ENCODE measurements at regions not wholly inside any gene's neighbourhood (a gene's known extent, or its start where the extent isn't known, plus 50 kb on each side); places are given as distances from the start of the nearest gene placed in this dataset.
A peak's percentile ranks its signal among the peaks of the same experiment; 100 is the strongest.

- DNase-seq (no peak), FAIRE-seq (no peak), ATAC-seq (no peak)
- Histone ChIP-seq H3K36me3 (no peaks in the 10 kb centered on the region), H3K4me3 (no peak overlapping the region), H3K4me1 (no peaks in the 10 kb centered on the region), H3K27me3 (peaks cover 0 to 8% (median 1%) of the 10 kb centered on the region in 4 donors), H3K9me3 (no peaks in the 10 kb centered on the region), H3K27ac (no peak overlapping the region)
- 63 to 73% methylated on average over 3 of the region's 3 CpGs for WGBS, 2 donors
- no peak for TF ChIP-seq CTCF (IDR thresholded peaks at IDR 0.05)
- intact Hi-C loops (cut with DNase I), result no loop called here
Measured at GRCh38 chrX:97682991-97683840, 799.5 kb downstream of the RPA4 start.

GRCh38 chrX:97685753-97686152 is 802.0 kb downstream of the RPA4 start:
- peak; percentile 75 for FAIRE-seq
- DNase-seq, result no peak
- Histone ChIP-seq H3K4me3 (no peak overlapping the region), H3K9me3 (no peaks in the 10 kb centered on the region), H3K4me1 (no peaks in the 10 kb centered on the region), H3K27ac (no peak overlapping the region), H3K27me3 (peaks cover 0 to 22% (median 5%) of the 10 kb centered on the region in 4 donors), H3K36me3 (no peaks in the 10 kb centered on the region)
- peak in 2 of 4 donors; percentile 45 to 63 for ATAC-seq
- intact Hi-C loops (cut with DNase I), result no loop called here
- TF ChIP-seq CTCF (IDR thresholded peaks at IDR 0.05), result peak in 3 of 4 donors; percentile 11 to 46 (median 14)
- 34 to 39% methylated on average over 4 of the region's 4 CpGs for WGBS, 2 donors

GRCh38 chrX:97691901-97692455 is 808.3 kb downstream of the RPA4 start:
- Histone ChIP-seq H3K36me3 (no peaks in the 10 kb centered on the region), H3K4me1 (no peaks in the 10 kb centered on the region), H3K27ac (no peak overlapping the region), H3K4me3 (no peak overlapping the region), H3K27me3 (peaks cover 0 to 22% (median 5%) of the 10 kb centered on the region in 4 donors), H3K9me3 (no peaks in the 10 kb centered on the region)
- intact Hi-C loops (cut with DNase I), result no loop called here
- no peak for ATAC-seq
- no peak for TF ChIP-seq CTCF (IDR thresholded peaks at IDR 0.05)
- FAIRE-seq, result no peak
- DNase-seq, result no peak
- 33 to 47% methylated on average over 2 of the region's 2 CpGs for WGBS, 2 donors

GRCh38 chrX:97692575-97692974 is 808.9 kb downstream of the RPA4 start:
- no peak for ATAC-seq
- no peak for FAIRE-seq
- no peak for DNase-seq
- Histone ChIP-seq H3K27me3 (peaks cover 0 to 22% (median 5%) of the 10 kb centered on the region in 4 donors), H3K9me3 (no peaks in the 10 kb centered on the region), H3K36me3 (no peaks in the 10 kb centered on the region), H3K27ac (no peak overlapping the region), H3K4me1 (no peaks in the 10 kb centered on the region), H3K4me3 (no peak overlapping the region)
- 44 to 47% methylated on average over 2 of the region's 2 CpGs for WGBS, 2 donors
- no peak for TF ChIP-seq CTCF (IDR thresholded peaks at IDR 0.05)
- intact Hi-C loops (cut with DNase I), result no loop called here

- Histone ChIP-seq H3K4me1 (no peaks in the 10 kb centered on the region), H3K27me3 (peaks cover 0 to 3% (median 0%) of the 10 kb centered on the region in 4 donors), H3K9me3 (no peaks in the 10 kb centered on the region), H3K27ac (no peak overlapping the region), H3K36me3 (no peaks in the 10 kb centered on the region), H3K4me3 (no peak overlapping the region)
- DNase-seq, result no peak
- intact Hi-C loops (cut with DNase I), result no loop called here
- no peak for TF ChIP-seq CTCF (IDR thresholded peaks at IDR 0.05)
- no peak for FAIRE-seq
- 59 to 75% methylated on average over 2 of the region's 2 CpGs for WGBS, 2 donors
- no peak for ATAC-seq
Measured at GRCh38 chrX:97700547-97700946, 816.8 kb downstream of the RPA4 start.

All from pancreas (tissue), 10 donors.